HEK293 (cell line): ENCODE measurements at regions not wholly inside any gene's neighbourhood (a gene's known extent, or its start where the extent isn't known, plus 50 kb on each side); places are given as distances from the start of the nearest gene placed in this dataset.

Source experiments
- CTCF ChIA-PET: fragments of 350-600 bp; formaldehyde crosslinking; extraction: SDS; loops from one replicate; lab custom pipeline; 2021; ENCODE audit warnings: antibody characterized with exemption; lab: Yijun Ruan, JAX
- POLR2A ChIA-PET: fragments of 300-600 bp; formaldehyde crosslinking; extraction: SDS; loops from one replicate; lab custom pipeline; 2020; ENCODE audit warnings: antibody characterized with exemption, inconsistent platforms; lab: Yijun Ruan, JAX
- H3K27ac ChIP-seq: fragments of 200-500 bp; sonication (Bioruptor generic); 2 replicates; pipeline ENCODE4 v1.5.1; 2014; ENCODE audit warnings: low read depth, low read length, control low read depth, inconsistent platforms; ENCODE audit errors: extremely low read depth
- H3K36me3 ChIP-seq, 2 experiments: fragments of 200-500 bp in 1 of 2; sonication (Bioruptor generic) in 1 of 2; 1 replicate in 1 of 2; 2 replicates in 1 of 2; pipeline ENCODE4 v1.5.1; 2014 to 2017; ENCODE audit warnings: inconsistent platforms in 2 of 2, low read length in 2 of 2; ENCODE audit not compliant: control insufficient read depth in 2 of 2, insufficient read depth in 1 of 2
- H3K4me1 ChIP-seq: fragments of 200-500 bp; sonication (Bioruptor generic); 2 replicates; pipeline ENCODE4 v1.5.1; 2014; ENCODE audit warnings: mild to moderate bottlenecking, low read length, inconsistent platforms; ENCODE audit not compliant: control insufficient read depth, insufficient read depth
- H3K4me3 ChIP-seq: 2 replicates; pipeline ENCODE4 v1.5.1; 2011; ENCODE audit warnings: low read depth, mild to moderate bottlenecking, control low read depth, low read length, moderate library complexity
- H3K9me3 ChIP-seq: fragments of 200-500 bp; sonication (Bioruptor generic); 2 replicates; pipeline ENCODE4 v1.5.1; 2014; ENCODE audit warnings: low read depth, low read length, inconsistent platforms; ENCODE audit not compliant: control insufficient read depth, insufficient read depth
- GLI2 ChIP-seq: fragments of 450-650 bp; formaldehyde crosslinking; IDR thresholded peaks from 2 replicates; pipeline ENCODE4; 2017; ENCODE audit warnings: missing biosample characterization, missing genetic modification characterization, low read depth, borderline replicate concordance
- MZF1 ChIP-seq: fragments of 450-650 bp; formaldehyde crosslinking; IDR thresholded peaks from 2 replicates; pipeline ENCODE4 v1.5.1; 2017; ENCODE audit warnings: missing biosample characterization, missing genetic modification characterization, borderline replicate concordance
- PRDM2 ChIP-seq: fragments of 450-650 bp; formaldehyde crosslinking; IDR thresholded peaks from 2 replicates; pipeline ENCODE4 v1.5.1; 2016; ENCODE audit warnings: missing biosample characterization, missing genetic modification characterization, borderline replicate concordance
- ZBTB44 ChIP-seq: fragments of 450-650 bp; IDR thresholded peaks from 2 replicates; pipeline ENCODE4 v1.5.1; 2018; ENCODE audit warnings: missing biosample characterization, mild to moderate bottlenecking, missing genetic modification characterization
- ZBTB7A ChIP-seq: fragments of 450-650 bp; formaldehyde crosslinking; IDR thresholded peaks from 2 replicates; pipeline ENCODE4 v1.5.1; 2016; ENCODE audit warnings: low read depth, missing biosample characterization, missing genetic modification characterization
- ZNF18 ChIP-seq: fragments of 450-650 bp; formaldehyde crosslinking; IDR thresholded peaks from 2 replicates; pipeline ENCODE4 v1.5.1; 2016; ENCODE audit warnings: missing biosample characterization, missing genetic modification characterization
- ZNF24 ChIP-seq: fragments of 450-650 bp; formaldehyde crosslinking; IDR thresholded peaks from 2 replicates; pipeline ENCODE4 v1.5.1; 2016; ENCODE audit warnings: missing biosample characterization, missing genetic modification characterization
- ZNF274 ChIP-seq, 2 experiments: fragments of 200-500 bp in 1 of 2; fragments of 450-650 bp in 1 of 2; sonication (Bioruptor generic) in 1 of 2; formaldehyde crosslinking in 1 of 2; IDR thresholded peaks; 2 replicates each; pipeline versions ENCODE4 v1.5.1 to v1.6.1; 2014 to 2016; ENCODE audit warnings: borderline replicate concordance in 1 of 2, inconsistent platforms in 1 of 2, low read length in 1 of 2, missing biosample characterization in 1 of 2, missing genetic modification characterization in 1 of 2
- ZNF324 ChIP-seq: fragments of 450-650 bp; formaldehyde crosslinking; IDR thresholded peaks from 2 replicates; pipeline ENCODE4 v1.5.1; 2016; ENCODE audit warnings: missing biosample characterization, missing genetic modification characterization
- ZNF366 ChIP-seq: fragments of 450-650 bp; formaldehyde crosslinking; conservative IDR thresholded peaks from 2 replicates; pipeline ENCODE4 v1.5.1; 2016; ENCODE audit warnings: missing biosample characterization, missing genetic modification characterization
- ZNF639 ChIP-seq: fragments of 450-650 bp; formaldehyde crosslinking; IDR thresholded peaks from 2 replicates; pipeline ENCODE4 v1.5.1; 2016; ENCODE audit warnings: missing biosample characterization, missing genetic modification characterization
- ZNF677 ChIP-seq: fragments of 450-650 bp; IDR thresholded peaks from 2 replicates; pipeline ENCODE4 v1.5.0; 2018; ENCODE audit warnings: missing biosample characterization, mild to moderate bottlenecking, missing genetic modification characterization, moderate library complexity
- ZNF692 ChIP-seq: fragments of 450-650 bp; formaldehyde crosslinking; IDR thresholded peaks from 2 replicates; pipeline ENCODE4 v1.5.1; 2016; ENCODE audit warnings: missing biosample characterization, missing genetic modification characterization
- ZNF777 ChIP-seq: fragments of 450-650 bp; formaldehyde crosslinking; IDR thresholded peaks from 2 replicates; pipeline ENCODE4 v1.5.1; 2017; ENCODE audit warnings: missing biosample characterization, missing genetic modification characterization, borderline replicate concordance
- ZSCAN30 ChIP-seq: fragments of 450-650 bp; IDR thresholded peaks from 2 replicates; pipeline ENCODE4 v1.5.1; 2018; ENCODE audit warnings: missing biosample characterization, mild to moderate bottlenecking, missing genetic modification characterization, moderate library complexity
- TF ChIP-seq, protein P1 (sequence below): fragments of 450-650 bp; formaldehyde crosslinking; IDR thresholded peaks from 2 replicates; pipeline ENCODE4 v1.5.1; 2017; ENCODE audit warnings: missing biosample characterization, missing genetic modification characterization
- TF ChIP-seq, protein P2 (sequence below): fragments of 450-650 bp; formaldehyde crosslinking; IDR thresholded peaks from 2 replicates; pipeline ENCODE4 v1.5.1; 2016; ENCODE audit warnings: missing biosample characterization, missing genetic modification characterization

- no peak overlapping the region for H3K4me3 ChIP-seq
- POLR2A ChIA-PET = no interaction called here
- H3K27ac ChIP-seq = no peak overlapping the region
- TF ChIP-seq ZNF274 (IDR thresholded peaks at IDR 0.05; ENCODE audit: low read length) (no peak), ZNF274 (tag by site-specific recombination; IDR thresholded peaks at IDR 0.05; ENCODE audit: borderline replicate concordance) (no peak), ZNF777 (tag by site-specific recombination) (no peak), ZNF366 (tag by site-specific recombination) (no peak), PRDM2 (tag by site-specific recombination) (no peak), ZNF639 (tag by site-specific recombination) (no peak), ZNF24 (tag by site-specific recombination) (no peak), GLI2 (tag by site-specific recombination) (no peak), ZSCAN30 (tag by site-specific recombination) (no peak), ZNF677 (tag by site-specific recombination) (no peak), ZBTB44 (no peak), ZBTB7A (tag by site-specific recombination) (no peak), ZNF692 (tag by site-specific recombination) (no peak), ZNF324 (no peak), MZF1 (tag by site-specific recombination) (no peak), ZNF18 (tag by site-specific recombination) (no peak)
- TF ChIP-seq, protein P1, sequence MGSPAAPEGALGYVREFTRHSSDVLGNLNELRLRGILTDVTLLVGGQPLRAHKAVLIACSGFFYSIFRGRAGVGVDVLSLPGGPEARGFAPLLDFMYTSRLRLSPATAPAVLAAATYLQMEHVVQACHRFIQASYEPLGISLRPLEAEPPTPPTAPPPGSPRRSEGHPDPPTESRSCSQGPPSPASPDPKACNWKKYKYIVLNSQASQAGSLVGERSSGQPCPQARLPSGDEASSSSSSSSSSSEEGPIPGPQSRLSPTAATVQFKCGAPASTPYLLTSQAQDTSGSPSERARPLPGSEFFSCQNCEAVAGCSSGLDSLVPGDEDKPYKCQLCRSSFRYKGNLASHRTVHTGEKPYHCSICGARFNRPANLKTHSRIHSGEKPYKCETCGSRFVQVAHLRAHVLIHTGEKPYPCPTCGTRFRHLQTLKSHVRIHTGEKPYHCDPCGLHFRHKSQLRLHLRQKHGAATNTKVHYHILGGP = no peak
- TF ChIP-seq, protein P2, sequence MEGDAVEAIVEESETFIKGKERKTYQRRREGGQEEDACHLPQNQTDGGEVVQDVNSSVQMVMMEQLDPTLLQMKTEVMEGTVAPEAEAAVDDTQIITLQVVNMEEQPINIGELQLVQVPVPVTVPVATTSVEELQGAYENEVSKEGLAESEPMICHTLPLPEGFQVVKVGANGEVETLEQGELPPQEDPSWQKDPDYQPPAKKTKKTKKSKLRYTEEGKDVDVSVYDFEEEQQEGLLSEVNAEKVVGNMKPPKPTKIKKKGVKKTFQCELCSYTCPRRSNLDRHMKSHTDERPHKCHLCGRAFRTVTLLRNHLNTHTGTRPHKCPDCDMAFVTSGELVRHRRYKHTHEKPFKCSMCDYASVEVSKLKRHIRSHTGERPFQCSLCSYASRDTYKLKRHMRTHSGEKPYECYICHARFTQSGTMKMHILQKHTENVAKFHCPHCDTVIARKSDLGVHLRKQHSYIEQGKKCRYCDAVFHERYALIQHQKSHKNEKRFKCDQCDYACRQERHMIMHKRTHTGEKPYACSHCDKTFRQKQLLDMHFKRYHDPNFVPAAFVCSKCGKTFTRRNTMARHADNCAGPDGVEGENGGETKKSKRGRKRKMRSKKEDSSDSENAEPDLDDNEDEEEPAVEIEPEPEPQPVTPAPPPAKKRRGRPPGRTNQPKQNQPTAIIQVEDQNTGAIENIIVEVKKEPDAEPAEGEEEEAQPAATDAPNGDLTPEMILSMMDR (tag by site-specific recombination) = no peak
- CTCF ChIA-PET = no interaction called here
- H3K36me3 ChIP-seq = no peaks in the 10 kb centered on the region
- no peaks in the 10 kb centered on the region for H3K4me1 ChIP-seq
- no peaks in the 10 kb centered on the region for H3K9me3 ChIP-seq
Measured at GRCh38 chr4:65845199-65845773, 175.0 kb upstream of the EPHA5 start.
